HEK293T (cell line): ENCODE measurements at regions not wholly inside any gene's neighbourhood (a gene's known extent, or its start where the extent isn't known, plus 50 kb on each side); places are given as distances from the start of the nearest gene placed in this dataset.

Source experiments
- FOXM1 ChIP-seq: fragments of 450-650 bp; IDR thresholded peaks from 2 replicates; pipeline ENCODE4 v1.6.1; 2017; ENCODE audit warnings: mild to moderate bottlenecking, borderline replicate concordance
- NFRKB ChIP-seq: fragments of 450-650 bp; IDR thresholded peaks from 2 replicates; pipeline ENCODE4 v1.6.1; 2016; ENCODE audit warnings: mild to moderate bottlenecking, moderate library complexity
- SP1 ChIP-seq: fragments of 450-650 bp; IDR thresholded peaks from 2 replicates; pipeline ENCODE4 v1.6.1; 2017
- SUZ12 ChIP-seq: fragments of 450-650 bp; IDR thresholded peaks from 2 replicates; pipeline ENCODE4 v1.6.1; 2016; ENCODE audit warnings: mild to moderate bottlenecking

GRCh38 chr11:131168839-131169713 is 201.3 kb upstream of the NTM start:
- TF ChIP-seq NFRKB = no peak
- no peak for TF ChIP-seq FOXM1
- TF ChIP-seq SUZ12 = no peak
- TF ChIP-seq SP1 = no peak
